ENCODE measurements at regions not wholly inside any gene's neighbourhood (a gene's known extent, or its start where the extent isn't known, plus 50 kb on each side); places are given as distances from the start of the nearest gene placed in this dataset.
"Not testable (repeated sequence)": the region's sequence is repeated elsewhere in the genome, so short reads cannot be mapped to it uniquely, and the experiment has no call there.

- TF ChIP-seq POLR2A (IDR thresholded peaks at IDR 0.05; ENCODE audit: control extremely low read depth in 1 of 2, low read depth in 2 of 2, low read length in 2 of 2); POLR2AphosphoS5 (IDR thresholded peaks at IDR 0.05; ENCODE audit: low read depth, low read length); EZH2 (IDR thresholded peaks at IDR 0.05; ENCODE audit: low read depth, low read length, severe bottlenecking); ZNF274 (IDR thresholded peaks at IDR 0.05; ENCODE audit: borderline replicate concordance, extremely low read depth, low read length); TAF1 (IDR thresholded peaks at IDR 0.05; ENCODE audit: low read depth, low read length); CHD2 (IDR thresholded peaks at IDR 0.05; ENCODE audit: low read length); CHD1 (IDR thresholded peaks at IDR 0.05; ENCODE audit: low read depth, low read length); KDM5A (IDR thresholded peaks at IDR 0.05; ENCODE audit: low read length); EP300 (IDR thresholded peaks at IDR 0.05; ENCODE audit: borderline replicate concordance in 1 of 2, low read depth in 2 of 2, low read length in 2 of 2); USF2 (IDR thresholded peaks at IDR 0.05; ENCODE audit: low read length); GABPA (IDR thresholded peaks at IDR 0.05; ENCODE audit: borderline replicate concordance, insufficient read depth, low read length); TBP (IDR thresholded peaks at IDR 0.05; ENCODE audit: low read depth, low read length): not testable (repeated sequence)
- TF ChIP-seq, protein P1, sequence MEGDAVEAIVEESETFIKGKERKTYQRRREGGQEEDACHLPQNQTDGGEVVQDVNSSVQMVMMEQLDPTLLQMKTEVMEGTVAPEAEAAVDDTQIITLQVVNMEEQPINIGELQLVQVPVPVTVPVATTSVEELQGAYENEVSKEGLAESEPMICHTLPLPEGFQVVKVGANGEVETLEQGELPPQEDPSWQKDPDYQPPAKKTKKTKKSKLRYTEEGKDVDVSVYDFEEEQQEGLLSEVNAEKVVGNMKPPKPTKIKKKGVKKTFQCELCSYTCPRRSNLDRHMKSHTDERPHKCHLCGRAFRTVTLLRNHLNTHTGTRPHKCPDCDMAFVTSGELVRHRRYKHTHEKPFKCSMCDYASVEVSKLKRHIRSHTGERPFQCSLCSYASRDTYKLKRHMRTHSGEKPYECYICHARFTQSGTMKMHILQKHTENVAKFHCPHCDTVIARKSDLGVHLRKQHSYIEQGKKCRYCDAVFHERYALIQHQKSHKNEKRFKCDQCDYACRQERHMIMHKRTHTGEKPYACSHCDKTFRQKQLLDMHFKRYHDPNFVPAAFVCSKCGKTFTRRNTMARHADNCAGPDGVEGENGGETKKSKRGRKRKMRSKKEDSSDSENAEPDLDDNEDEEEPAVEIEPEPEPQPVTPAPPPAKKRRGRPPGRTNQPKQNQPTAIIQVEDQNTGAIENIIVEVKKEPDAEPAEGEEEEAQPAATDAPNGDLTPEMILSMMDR (IDR thresholded peaks at IDR 0.05; ENCODE audit: control extremely low read depth in 1 of 3, insufficient read depth in 1 of 3, low read depth in 1 of 3, low read length in 3 of 3), result not testable (repeated sequence)
These were observed 154.0 kb downstream of the CCDC74A start for GRCh38 chr2:131681611-131682121.
